Karpas-422 (cell line): ENCODE measurements at regions not wholly inside any gene's neighbourhood (a gene's known extent, or its start where the extent isn't known, plus 50 kb on each side); places are given as distances from the start of the nearest gene placed in this dataset.

Source experiments
- DNase-seq: peaks from one replicate; pipeline ENCODE4 v3.0.0-alpha.2; 2015
- H2AFZ ChIP-seq: fragments of 200-600 bp; sonication (generic); 2 replicates; pipeline ENCODE4 v1.6.1; 2014; ENCODE audit warnings: antibody characterized with exemption, low read length, mixed read lengths
- H3K27ac ChIP-seq: fragments of 200-600 bp; sonication (generic); 2 replicates; pipeline ENCODE4 v1.5.1; 2014; ENCODE audit warnings: mild to moderate bottlenecking, low read length, moderate library complexity
- H3K27me3 ChIP-seq: fragments of 200-600 bp; sonication (generic); 2 replicates; pipeline ENCODE4 v1.6.1; 2014; ENCODE audit warnings: low read length, mixed read lengths
- H3K36me3 ChIP-seq: fragments of 200-600 bp; sonication (generic); 2 replicates; pipeline ENCODE4 v1.6.1; 2014; ENCODE audit warnings: low read length, mixed read lengths; ENCODE audit not compliant: insufficient read depth
- H3K4me1 ChIP-seq: fragments of 200-600 bp; sonication (generic); 2 replicates; pipeline ENCODE4 v1.6.1; 2014; ENCODE audit warnings: mild to moderate bottlenecking, low read length, mixed read lengths
- H3K4me2 ChIP-seq: fragments of 200-600 bp; sonication (generic); 2 replicates; pipeline ENCODE4 v1.6.1; 2014; ENCODE audit warnings: low read length, low read depth, mild to moderate bottlenecking; ENCODE audit not compliant: poor library complexity, severe bottlenecking
- H3K4me3 ChIP-seq: fragments of 200-600 bp; sonication (generic); 2 replicates; pipeline ENCODE4 v1.5.1; 2014; ENCODE audit warnings: mild to moderate bottlenecking, antibody characterized with exemption, low read length, mixed read lengths
- H3K79me2 ChIP-seq: fragments of 200-600 bp; sonication (generic); 2 replicates; pipeline ENCODE4 v1.6.1; 2014; ENCODE audit warnings: mild to moderate bottlenecking, low read length, mixed read lengths
- H3K9ac ChIP-seq: fragments of 200-600 bp; sonication (generic); 2 replicates; pipeline ENCODE4 v1.6.0; 2014; ENCODE audit warnings: low read length
- H3K9me2 ChIP-seq: fragments of 200-600 bp; sonication (generic), shearing (Covaris generic); replicated peaks from 2 replicates; pipeline ENCODE4 v1.6.0; 2014; ENCODE audit warnings: mild to moderate bottlenecking, low read length, moderate library complexity; ENCODE audit not compliant: insufficient read depth
- H3K9me3 ChIP-seq: fragments of 300-700, 200-600 bp; sonication (generic); 2 replicates; pipeline ENCODE4 v1.6.1; 2014; ENCODE audit warnings: low read length, mixed read lengths
- H4K20me1 ChIP-seq: fragments of 200-600 bp; sonication (generic); 2 replicates; pipeline ENCODE4 v1.6.1; 2014; ENCODE audit warnings: mild to moderate bottlenecking, antibody characterized with exemption, low read length, low read depth; ENCODE audit not compliant: insufficient read depth

DNA sequence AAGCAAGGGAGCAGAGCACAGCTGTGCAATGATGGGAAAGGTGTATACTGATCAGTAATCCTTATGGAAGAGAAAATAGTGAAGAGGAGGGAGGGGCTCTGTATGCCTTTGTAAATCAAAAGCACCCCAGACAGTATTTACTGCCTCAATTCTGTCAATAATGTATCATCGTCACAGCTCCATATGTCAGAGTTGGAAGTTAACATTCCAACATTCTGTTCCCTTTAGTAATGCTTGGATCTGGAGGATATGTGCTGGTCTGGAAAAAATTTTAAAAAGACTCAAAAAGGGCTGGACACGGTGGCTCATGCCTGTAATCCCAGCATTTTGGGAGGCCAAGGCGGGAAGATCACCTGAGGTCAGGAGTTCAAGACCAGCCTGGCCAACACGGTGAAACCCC lies 310.4 kb downstream of the ACTL7B start:
- Histone ChIP-seq H3K27ac (no peak overlapping the region), H2AFZ (no peak overlapping the region)

DNA sequence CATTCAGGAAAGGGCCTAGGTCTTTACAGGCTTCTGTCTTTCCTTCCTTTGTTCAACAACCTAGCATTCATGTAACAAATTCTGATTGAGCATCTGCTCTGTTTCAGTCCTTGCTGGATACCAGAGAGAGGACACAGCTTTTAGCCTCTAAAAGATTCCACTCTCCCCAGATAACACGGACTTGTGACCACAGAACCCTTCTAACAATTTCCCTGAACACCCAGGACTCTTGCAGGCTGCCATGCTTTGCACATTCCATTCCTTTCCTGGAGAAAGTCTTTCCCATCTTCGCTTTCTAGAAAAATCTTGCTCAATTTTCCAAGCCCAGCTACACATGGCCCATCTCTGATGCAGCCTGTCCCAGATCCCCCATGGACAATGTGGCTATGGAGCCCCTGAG lies 310.9 kb downstream of the ACTL7B start:
- Histone ChIP-seq H3K36me3 (no peaks in the 10 kb centered on the region), H3K9me3 (no peaks in the 10 kb centered on the region), H3K9me2 (no peaks in the 10 kb centered on the region), H3K4me1 (no peaks in the 10 kb centered on the region), H3K27me3 (no peaks in the 10 kb centered on the region; the same call in 1 of the 2 replicates), H3K9ac (no peak overlapping the region), H4K20me1 (no peaks in the 10 kb centered on the region), H3K4me2 (no peak overlapping the region), H3K79me2 (no peaks in the 10 kb centered on the region), H3K4me3 (no peak overlapping the region), H3K27ac (no peak overlapping the region), H2AFZ (no peak overlapping the region)
- DNase-seq, result no peak

More for the DNA sequence above, 310.4 kb downstream of the ACTL7B start:
- Histone ChIP-seq H3K4me1 (no peaks in the 10 kb centered on the region), H3K9me3 (no peaks in the 10 kb centered on the region), H3K4me3 (no peak overlapping the region), H3K79me2 (no peaks in the 10 kb centered on the region), H3K9me2 (no peaks in the 10 kb centered on the region), H3K4me2 (no peak overlapping the region), H3K9ac (no peak overlapping the region), H3K27me3 (no peaks in the 10 kb centered on the region; the same call in 1 of the 2 replicates), H3K36me3 (no peaks in the 10 kb centered on the region), H4K20me1 (no peaks in the 10 kb centered on the region)
- no peak for DNase-seq

DNA sequence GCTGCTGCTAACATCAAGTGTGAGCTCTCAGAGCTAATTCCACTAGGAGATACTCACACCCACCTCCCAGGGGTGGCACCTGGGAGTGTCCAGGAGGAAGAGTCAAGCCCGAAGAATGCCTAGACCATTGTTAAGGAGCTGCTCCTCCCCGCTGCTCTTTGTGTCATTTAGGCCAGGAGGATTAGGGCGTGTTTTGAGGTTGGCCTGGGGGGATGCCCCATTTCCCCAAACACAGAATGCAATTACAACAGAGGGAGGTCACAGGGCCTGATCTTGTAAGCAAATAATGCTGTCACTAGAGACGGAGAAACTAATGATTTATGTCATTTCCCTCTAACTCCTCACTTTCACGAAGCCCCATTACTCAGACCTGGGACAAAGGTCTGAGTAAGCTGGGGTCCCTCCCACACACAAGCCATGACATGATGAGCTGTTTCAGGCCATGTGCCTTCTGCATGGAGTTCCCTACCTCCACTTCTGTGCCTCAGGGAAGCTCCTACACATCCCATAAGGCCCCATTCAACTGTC lies 312.5 kb downstream of the ACTL7B start:
- H3K4me1 ChIP-seq, result no peaks in the 10 kb centered on the region
- H3K4me3 ChIP-seq, result no peak overlapping the region
- no peak overlapping the region for H2AFZ ChIP-seq
- no peaks in the 10 kb centered on the region for H3K79me2 ChIP-seq
- DNase-seq, result no peak
- H3K36me3 ChIP-seq, result no peaks in the 10 kb centered on the region
- H3K4me2 ChIP-seq, result no peak overlapping the region
- no peaks in the 10 kb centered on the region for H4K20me1 ChIP-seq
- no peaks in the 10 kb centered on the region; the same call in 1 of the 2 replicates for H3K27me3 ChIP-seq
- H3K9ac ChIP-seq, result no peak overlapping the region
- no peaks in the 10 kb centered on the region for H3K9me2 ChIP-seq
- no peak overlapping the region for H3K27ac ChIP-seq
- no peaks in the 10 kb centered on the region for H3K9me3 ChIP-seq

DNA sequence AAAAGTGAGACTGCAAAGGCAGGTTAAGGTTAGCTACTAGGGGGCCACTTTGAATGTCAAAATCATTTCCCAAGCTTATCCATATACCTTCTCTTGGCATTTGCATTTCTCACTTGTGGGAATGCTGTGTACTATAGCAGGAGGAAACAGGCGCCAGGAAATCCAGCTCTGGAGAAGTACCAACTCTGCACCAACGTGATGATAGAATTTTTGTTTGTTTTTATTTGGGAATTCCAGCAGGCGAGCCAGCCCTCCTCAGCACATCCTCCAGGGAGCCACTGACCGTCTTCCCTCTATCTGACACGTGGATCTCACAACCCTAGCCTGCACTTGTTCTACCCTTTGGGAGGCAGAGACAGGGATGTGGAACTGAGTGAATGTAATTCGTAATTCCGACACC lies 318.0 kb downstream of the ACTL7B start:
- Histone ChIP-seq H3K9me3 (no peaks in the 10 kb centered on the region), H3K27ac (no peak overlapping the region), H3K27me3 (no peaks in the 10 kb centered on the region), H4K20me1 (no peaks in the 10 kb centered on the region), H3K4me2 (no peak overlapping the region), H3K4me3 (no peak overlapping the region), H3K4me1 (no peaks in the 10 kb centered on the region), H3K79me2 (no peaks in the 10 kb centered on the region), H3K9me2 (no peaks in the 10 kb centered on the region), H3K36me3 (no peaks in the 10 kb centered on the region), H2AFZ (no peak overlapping the region), H3K9ac (no peak overlapping the region)
- no peak for DNase-seq

DNA sequence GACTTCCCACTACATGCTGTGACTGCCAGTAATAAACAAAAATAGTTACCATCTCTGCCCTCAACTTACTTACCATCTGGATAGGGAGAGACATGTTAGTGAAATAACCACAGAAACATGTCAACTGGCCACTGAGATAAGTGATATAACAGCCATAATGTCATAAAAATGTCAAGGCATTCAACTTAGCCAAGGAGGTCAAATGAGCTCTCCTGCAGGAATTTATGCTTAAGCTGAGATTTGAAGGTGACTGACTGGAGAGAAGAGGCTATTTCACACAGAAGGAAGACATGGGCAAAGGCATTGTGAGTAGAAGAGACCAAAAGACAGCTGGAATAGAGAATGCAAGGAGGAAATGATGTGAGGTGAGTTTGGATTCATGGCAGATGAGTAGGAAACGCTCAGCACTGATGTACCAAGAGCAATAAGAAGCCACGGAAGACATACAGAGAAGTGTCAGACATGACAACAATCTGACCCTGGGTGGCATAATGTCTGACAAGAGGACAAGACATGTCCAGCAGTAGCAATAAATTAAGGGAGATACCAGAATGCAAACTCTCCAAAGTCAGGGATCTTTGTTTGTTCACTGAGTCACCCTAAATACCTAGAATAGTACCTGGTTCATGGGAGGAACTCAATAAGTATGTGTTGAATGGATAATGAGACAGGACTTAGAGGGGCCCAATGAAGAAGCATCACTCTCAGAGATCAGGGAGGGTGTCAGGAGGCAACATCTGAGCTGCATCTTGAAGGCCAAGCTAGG lies 318.8 kb downstream of the ACTL7B start:
- Histone ChIP-seq H3K9ac (no peak overlapping the region), H3K9me2 (no peaks in the 10 kb centered on the region), H3K4me3 (no peak overlapping the region), H4K20me1 (no peaks in the 10 kb centered on the region), H3K4me2 (no peak overlapping the region), H3K36me3 (no peaks in the 10 kb centered on the region), H3K79me2 (no peaks in the 10 kb centered on the region), H3K9me3 (no peaks in the 10 kb centered on the region), H3K27ac (no peak overlapping the region), H3K27me3 (no peaks in the 10 kb centered on the region), H3K4me1 (no peaks in the 10 kb centered on the region), H2AFZ (no peak overlapping the region)
- no peak for DNase-seq

DNA sequence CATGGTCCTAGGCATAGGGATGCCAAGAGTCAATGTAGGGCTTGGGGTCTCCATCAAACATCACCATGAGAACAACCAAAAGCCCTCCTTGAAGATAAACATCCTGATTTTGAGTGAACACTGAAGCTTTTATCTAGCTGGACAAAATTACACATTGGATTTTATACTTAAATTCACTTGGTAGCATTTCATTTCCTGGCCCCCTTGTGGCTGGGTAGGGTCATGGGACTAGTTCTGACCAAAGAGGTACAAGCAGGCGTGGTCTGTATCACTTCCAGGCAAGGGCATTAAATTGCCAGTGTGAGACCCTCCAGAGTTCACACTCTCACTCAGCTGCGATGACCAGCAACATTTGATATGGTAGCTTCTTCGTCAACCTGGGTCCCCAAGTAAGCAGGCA lies 320.3 kb downstream of the ACTL7B start:
- Histone ChIP-seq H3K79me2 (no peaks in the 10 kb centered on the region), H3K27me3 (no peaks in the 10 kb centered on the region), H2AFZ (no peak overlapping the region), H4K20me1 (no peaks in the 10 kb centered on the region), H3K4me2 (no peak overlapping the region), H3K9me2 (no peaks in the 10 kb centered on the region), H3K9me3 (no peaks in the 10 kb centered on the region), H3K27ac (no peak overlapping the region), H3K9ac (no peak overlapping the region), H3K4me1 (no peaks in the 10 kb centered on the region), H3K36me3 (no peaks in the 10 kb centered on the region), H3K4me3 (no peak overlapping the region)
- peak; percentile 66 for DNase-seq

DNA sequence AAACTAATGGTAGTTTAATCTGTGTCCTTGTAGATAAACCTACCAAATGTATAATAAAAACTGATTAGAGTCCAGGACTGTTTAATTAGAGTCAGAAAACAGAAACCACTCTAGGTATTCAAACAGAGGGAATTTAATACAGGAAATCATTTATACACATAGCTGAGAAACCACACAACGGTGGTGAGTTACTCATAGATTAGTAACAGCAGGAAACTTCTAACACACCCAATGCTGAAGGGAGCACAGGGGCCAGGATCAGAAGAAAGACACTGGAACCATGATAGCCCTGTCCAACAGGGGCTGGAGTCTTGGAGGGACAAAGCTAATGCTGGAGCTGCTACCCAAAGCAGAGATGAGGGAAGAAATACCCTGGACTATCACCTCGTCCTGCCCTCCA lies 321.0 kb downstream of the ACTL7B start:
- H3K4me3 ChIP-seq, result no peak overlapping the region
- H3K27me3 ChIP-seq, result no peaks in the 10 kb centered on the region
- H3K4me2 ChIP-seq, result no peak overlapping the region
- no peaks in the 10 kb centered on the region for H3K4me1 ChIP-seq
- H3K9me2 ChIP-seq, result no peaks in the 10 kb centered on the region
- DNase-seq, result no peak
- no peaks in the 10 kb centered on the region for H3K79me2 ChIP-seq
- H3K27ac ChIP-seq, result no peak overlapping the region
- H3K9me3 ChIP-seq, result no peaks in the 10 kb centered on the region
- no peak overlapping the region for H3K9ac ChIP-seq
- H2AFZ ChIP-seq, result no peak overlapping the region
- H3K36me3 ChIP-seq, result no peaks in the 10 kb centered on the region
- no peaks in the 10 kb centered on the region for H4K20me1 ChIP-seq

DNA sequence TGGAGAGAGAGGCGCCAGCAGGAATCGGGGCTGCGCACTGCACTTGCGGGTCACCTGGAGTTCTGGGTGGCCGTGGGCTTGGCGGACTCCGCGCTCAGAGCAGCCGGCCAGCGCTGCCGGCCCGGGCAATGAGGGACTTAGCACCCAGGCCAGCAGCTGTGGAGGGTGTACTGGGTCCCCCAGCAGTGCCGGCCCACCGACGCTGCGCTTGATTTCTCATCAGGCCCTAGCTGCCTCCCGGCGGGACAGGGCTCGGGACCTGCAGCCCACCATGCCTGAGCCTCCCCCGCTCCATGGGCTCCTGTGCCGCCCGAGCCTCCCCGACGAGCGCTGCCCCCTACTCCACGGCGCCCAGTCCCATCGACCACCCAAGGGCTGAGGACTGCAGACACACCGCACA lies 325.6 kb downstream of the ACTL7B start:
- Histone ChIP-seq H3K9ac (no peak overlapping the region), H2AFZ (no peak overlapping the region), H3K27ac (no peak overlapping the region), H3K36me3 (no peaks in the 10 kb centered on the region), H3K4me2 (no peak overlapping the region), H4K20me1 (no peaks in the 10 kb centered on the region), H3K4me3 (no peak overlapping the region), H3K27me3 (no peaks in the 10 kb centered on the region), H3K9me3 (no peaks in the 10 kb centered on the region), H3K9me2 (no peaks in the 10 kb centered on the region), H3K4me1 (no peaks in the 10 kb centered on the region), H3K79me2 (no peaks in the 10 kb centered on the region)
- no peak for DNase-seq
